ENCODE measurements at regions not wholly inside any gene's neighbourhood (a gene's known extent, or its start where the extent isn't known, plus 50 kb on each side); places are given as distances from the start of the nearest gene placed in this dataset.

- H3K27me3 ChIP-seq (ENCODE audit: insufficient read depth, low read length): no peaks in the 10 kb centered on the region
- no peak overlapping the region for H4K5ac ChIP-seq (ENCODE audit: insufficient read length, low read depth, low read length)
- H3K23ac ChIP-seq (ENCODE audit: insufficient read length, low read depth, low read length): no peak overlapping the region
- H3K18ac ChIP-seq (ENCODE audit: insufficient read length, low read depth, low read length): no peak overlapping the region
- no peak overlapping the region for H3T11ph ChIP-seq (ENCODE audit: low read length)
- no peak overlapping the region for H3K9ac ChIP-seq (ENCODE audit: extremely low read depth, insufficient read length, low read length)
- no peak overlapping the region for H3K4ac ChIP-seq (ENCODE audit: low read depth, low read length)
- no peak overlapping the region for H4K8ac ChIP-seq (replicated peaks; ENCODE audit: insufficient read length, low read depth, low read length)
- Mint-ChIP-seq H3K27ac (no peak overlapping the region), H3K27me3 (ENCODE audit: low read depth) (no peaks in the 10 kb centered on the region; the same call in 1 of the 2 replicates), H3K4me1 (no peaks in the 10 kb centered on the region), H3K4me3 (no peak overlapping the region), H3K36me3 (ENCODE audit: insufficient read depth in 1 of 3, low read depth in 3 of 3) (no peaks in the 10 kb centered on the region), H3K9me3 (no peaks in the 10 kb centered on the region)
- no peak overlapping the region for H2BK20ac ChIP-seq (ENCODE audit: low read depth, low read length, poor library complexity, severe bottlenecking)
- H3K27ac ChIP-seq (ENCODE audit: insufficient read length, low read depth, low read length): no peak overlapping the region
- H3K4me1 ChIP-seq (ENCODE audit: insufficient read depth, low read length): no peaks in the 10 kb centered on the region
- H2AK5ac ChIP-seq (ENCODE audit: insufficient read length, low read length): no peak overlapping the region
- H3K79me2 ChIP-seq (ENCODE audit: insufficient read depth, low read length): no peaks in the 10 kb centered on the region
- no peak overlapping the region for H3K4me2 ChIP-seq (ENCODE audit: insufficient read depth, insufficient read length, low read length)
- DNase-seq: no peak
- no peaks in the 10 kb centered on the region for H3K23me2 ChIP-seq (ENCODE audit: insufficient read length, low read depth, low read length, poor library complexity, severe bottlenecking)
- H3K14ac ChIP-seq (ENCODE audit: insufficient read depth, low read length): no peak overlapping the region
- no peak overlapping the region for H4K91ac ChIP-seq (ENCODE audit: insufficient read length, low read depth, low read length)
- no peaks in the 10 kb centered on the region for H3K79me1 ChIP-seq (ENCODE audit: insufficient read depth, low read depth, low read length, poor library complexity, severe bottlenecking)
- H4K20me1 ChIP-seq (ENCODE audit: control insufficient read depth, insufficient read depth, insufficient read length): no peaks in the 10 kb centered on the region
- no peak overlapping the region for H3K56ac ChIP-seq (ENCODE audit: insufficient read length, low read depth, low read length)
- no peak overlapping the region for H2BK12ac ChIP-seq (ENCODE audit: insufficient read length, low read depth, low read length)
- WGBS (ENCODE audit: extremely low coverage, insufficient read length, low lambda C conversion rate): no CpG with 5 or more reads among the region's 3 CpGs
- no peak for TF ChIP-seq CTCF (conservative IDR thresholded peaks at IDR 0.05)
- H2BK120ac ChIP-seq (ENCODE audit: low read depth, low read length, poor library complexity, severe bottlenecking): no peak overlapping the region
- H3K9me3 ChIP-seq (ENCODE audit: control insufficient read depth, low read depth, low read length): no peaks in the 10 kb centered on the region
- no peak overlapping the region for H2BK5ac ChIP-seq (ENCODE audit: insufficient read length, low read length)
- H2AFZ ChIP-seq (ENCODE audit: low read length): no peak overlapping the region
- H2BK15ac ChIP-seq (ENCODE audit: low read depth, low read length): no peak overlapping the region
Measured at GRCh38 chr10:4306871-4307270, 519.1 kb upstream of the AKR1E2 start.
